Neuronal stem cell (in vitro differentiated cells): ENCODE measurements at regions not wholly inside any gene's neighbourhood (a gene's known extent, or its start where the extent isn't known, plus 50 kb on each side); places are given as distances from the start of the nearest gene placed in this dataset.
"Not testable (repeated sequence)": the region's sequence is repeated elsewhere in the genome, so short reads cannot be mapped to it uniquely, and the experiment has no call there.

Source experiments
- DNase-seq: peaks from one replicate; pipeline ENCODE4 v3.0.0-alpha.2; 2013; ENCODE audit warnings: low spot score
- H2AFZ ChIP-seq: one replicate; pipeline ENCODE4 v1.6.1; 2013; ENCODE audit warnings: mild to moderate bottlenecking, low read length, inconsistent platforms
- H2AK5ac ChIP-seq: 2 replicates; pipeline ENCODE4 v1.6.1; 2013; ENCODE audit warnings: low read depth, mild to moderate bottlenecking, inconsistent platforms, low read length, moderate library complexity, mixed read lengths
- H2BK120ac ChIP-seq: 2 replicates; pipeline ENCODE4 v1.6.1; 2013; ENCODE audit warnings: low read depth, mild to moderate bottlenecking, inconsistent platforms, low read length, moderate library complexity, mixed read lengths
- H2BK12ac ChIP-seq: one replicate; pipeline ENCODE4 v1.6.1; 2013; ENCODE audit warnings: low read length, inconsistent platforms
- H2BK15ac ChIP-seq: 2 replicates; pipeline ENCODE4 v1.6.1; 2013; ENCODE audit warnings: mild to moderate bottlenecking, low read length, inconsistent platforms, mixed read lengths
- H2BK5ac ChIP-seq: one replicate; pipeline ENCODE4 v1.6.1; 2013; ENCODE audit warnings: inconsistent platforms, mild to moderate bottlenecking, low read length, moderate library complexity
- H3K14ac ChIP-seq: one replicate; pipeline ENCODE4 v1.6.1; 2013; ENCODE audit warnings: low read length, inconsistent platforms
- H3K18ac ChIP-seq: 2 replicates; pipeline ENCODE4 v1.6.1; 2013; ENCODE audit warnings: low read length, inconsistent platforms
- H3K23ac ChIP-seq: 2 replicates; pipeline ENCODE4 v1.6.1; 2013; ENCODE audit warnings: low read depth, mild to moderate bottlenecking, mixed read lengths, low read length, inconsistent platforms; ENCODE audit not compliant: poor library complexity
- H3K27ac ChIP-seq: replicated peaks from 3 replicates; pipeline ENCODE4 v1.5.1; 2013; ENCODE audit warnings: low read length, inconsistent platforms
- H3K27me3 ChIP-seq, 3 experiments: 2 replicates each; pipeline ENCODE4 v1.6.1; 2013; ENCODE audit warnings: low read length in 3 of 3, mild to moderate bottlenecking in 2 of 3, inconsistent platforms in 1 of 3, low read depth in 1 of 3, mixed read lengths in 1 of 3, moderate library complexity in 1 of 3; ENCODE audit not compliant: control insufficient read depth in 3 of 3, insufficient read depth in 3 of 3
- H3K36me3 ChIP-seq, 2 donors: replicated peaks in 1 of 2; 2 replicates each; pipeline ENCODE4 v1.6.1; 2013; ENCODE audit warnings: low read length in 2 of 2; ENCODE audit not compliant: control insufficient read depth in 2 of 2, insufficient read depth in 2 of 2
- H3K4ac ChIP-seq: 2 replicates; pipeline ENCODE4 v1.6.1; 2013; ENCODE audit warnings: inconsistent platforms, mild to moderate bottlenecking, low read length, moderate library complexity
- H3K4me1 ChIP-seq, 2 donors: 1 replicate in 1 of 2; 2 replicates in 1 of 2; pipeline ENCODE4 v1.6.1; 2013; ENCODE audit warnings: low read length in 2 of 2, low read depth in 1 of 2; ENCODE audit not compliant: control insufficient read depth in 2 of 2, insufficient read depth in 1 of 2
- H3K4me2 ChIP-seq: one replicate; pipeline ENCODE4 v1.6.1; 2013; ENCODE audit warnings: mild to moderate bottlenecking, low read length, inconsistent platforms; ENCODE audit not compliant: insufficient read depth, poor library complexity, severe bottlenecking
- H3K4me3 ChIP-seq, 2 donors: 2 replicates each; pipeline ENCODE4 v1.5.1; 2013; ENCODE audit warnings: low read length in 2 of 2, mild to moderate bottlenecking in 2 of 2, inconsistent platforms in 1 of 2, moderate library complexity in 1 of 2
- H3K79me1 ChIP-seq: one replicate; pipeline ENCODE4 v1.6.1; 2013; ENCODE audit warnings: low read depth, mild to moderate bottlenecking, inconsistent platforms, low read length, moderate library complexity
- H3K9ac ChIP-seq: one replicate; pipeline ENCODE4 v1.6.1; 2013; ENCODE audit warnings: mild to moderate bottlenecking, low read depth, low read length, inconsistent platforms; ENCODE audit not compliant: poor library complexity
- H3K9me3 ChIP-seq, 2 donors: replicated peaks in 1 of 2; 2 replicates each; pipeline versions ENCODE3 to v1.6.1; 2013; ENCODE audit warnings: low read length in 2 of 2, mild to moderate bottlenecking in 2 of 2, inconsistent platforms in 1 of 2, low read depth in 1 of 2, mixed read lengths in 1 of 2, moderate library complexity in 1 of 2; ENCODE audit not compliant: control insufficient read depth in 2 of 2, insufficient read depth in 1 of 2
- H4K8ac ChIP-seq: one replicate; pipeline ENCODE4 v1.6.1; 2013; ENCODE audit warnings: low read depth, mild to moderate bottlenecking, inconsistent platforms, low read length, moderate library complexity
- H4K91ac ChIP-seq: one replicate; pipeline ENCODE4 v1.6.1; 2013; ENCODE audit warnings: low read length, low read depth, mild to moderate bottlenecking, inconsistent platforms; ENCODE audit not compliant: poor library complexity
- WGBS, 2 donors: extraction: QIAGEN DNeasy Blood & Tissue Kit; methylation state at CpG; one replicate each; pipeline ENCODE4 v1.1.7; 2013; ENCODE audit warnings: missing lambda C conversion rate in 2 of 2, mixed read lengths in 1 of 2; ENCODE audit not compliant: insufficient read length in 2 of 2, insufficient replicate concordance in 1 of 2; ENCODE audit errors: extremely low coverage in 2 of 2; 5-methylcytosine and 5-hydroxymethylcytosine counted together

GRCh38 chr13:43970520-43971242 lies 91.0 kb downstream of the LACC1 start:
- not testable (repeated sequence) for DNase-seq, H2AFZ ChIP-seq, H3K4me1 ChIP-seq, H3K4ac ChIP-seq, H4K8ac ChIP-seq, H3K18ac ChIP-seq, H3K9ac ChIP-seq, H3K79me1 ChIP-seq, H3K23ac ChIP-seq, H3K4me3 ChIP-seq, H3K9me3 ChIP-seq, H2BK12ac ChIP-seq, H4K91ac ChIP-seq, H3K27ac ChIP-seq, H3K36me3 ChIP-seq, H2AK5ac ChIP-seq, H3K27me3 ChIP-seq, H2BK15ac ChIP-seq, H2BK120ac ChIP-seq, H3K4me2 ChIP-seq, H2BK5ac ChIP-seq, H3K14ac ChIP-seq
- WGBS, 2 donors = no CpG with 5 or more reads among the region's 36 CpGs

GRCh38 chr13:43971324-43971723 lies 91.6 kb downstream of the LACC1 start:
- H2BK12ac ChIP-seq, H3K14ac ChIP-seq, H3K4me3 ChIP-seq, H2BK120ac ChIP-seq, H3K4ac ChIP-seq, H3K9ac ChIP-seq, H2BK15ac ChIP-seq, H4K91ac ChIP-seq, H3K4me1 ChIP-seq, H3K9me3 ChIP-seq, H3K27ac ChIP-seq, H3K18ac ChIP-seq, H3K27me3 ChIP-seq, H3K23ac ChIP-seq, H3K4me2 ChIP-seq, H3K79me1 ChIP-seq, H2BK5ac ChIP-seq, H2AFZ ChIP-seq, DNase-seq, H4K8ac ChIP-seq, H3K36me3 ChIP-seq, H2AK5ac ChIP-seq: not testable (repeated sequence)
- no CpG with 5 or more reads among the region's 19 CpGs for WGBS, 2 donors

- H3K4me3 ChIP-seq = no peak overlapping the region
- H3K4me1 ChIP-seq = no peaks in the 10 kb centered on the region
- H2BK15ac ChIP-seq = no peak overlapping the region
- H3K23ac ChIP-seq = no peak overlapping the region
- peaks cover 2 to 3% of the 10 kb centered on the region in 2 donors for H3K9me3 ChIP-seq
- no peak overlapping the region for H2BK12ac ChIP-seq
- no peaks in the 10 kb centered on the region for H3K36me3 ChIP-seq
- H2BK120ac ChIP-seq = no peak overlapping the region
- no peak overlapping the region for H2AFZ ChIP-seq
- H3K27me3 ChIP-seq = no peaks in the 10 kb centered on the region
- H3K79me1 ChIP-seq = no peaks in the 10 kb centered on the region
- H4K91ac ChIP-seq = no peak overlapping the region
- no peak overlapping the region for H2AK5ac ChIP-seq
- no peak overlapping the region for H3K27ac ChIP-seq
- H3K18ac ChIP-seq = no peak overlapping the region
- no peak overlapping the region for H3K14ac ChIP-seq
- no peak overlapping the region for H3K9ac ChIP-seq
- no CpG with 5 or more reads among the region's 1 CpG for WGBS, 2 donors
- no peak overlapping the region for H2BK5ac ChIP-seq
- no peak for DNase-seq
- no peak overlapping the region for H3K4ac ChIP-seq
- H4K8ac ChIP-seq = no peak overlapping the region
- no peak overlapping the region for H3K4me2 ChIP-seq
Measured at GRCh38 chr13:43977911-43978310, 98.2 kb downstream of the LACC1 start.

- no peak overlapping the region for H3K18ac ChIP-seq
- no CpG with 5 or more reads among the region's 5 CpGs for WGBS, 2 donors
Measured at GRCh38 chr13:43978688-43979087, 99.0 kb downstream of the LACC1 start.

More at GRCh38 chr13:43978688-43979087, 99.0 kb downstream of the LACC1 start:
- no peak overlapping the region for H2BK120ac ChIP-seq
- no peak overlapping the region for H2BK15ac ChIP-seq
- H3K4me1 ChIP-seq = peaks cover 0 to 6% of the 10 kb centered on the region in 2 donors
- H4K91ac ChIP-seq = no peak overlapping the region
- no peak overlapping the region for H2BK5ac ChIP-seq
- peaks cover 2 to 3% of the 10 kb centered on the region in 2 donors for H3K9me3 ChIP-seq
- H4K8ac ChIP-seq = no peak overlapping the region
- no peak overlapping the region for H3K4me3 ChIP-seq
- no peaks in the 10 kb centered on the region for H3K27me3 ChIP-seq
- H2AFZ ChIP-seq = no peak overlapping the region
- H3K36me3 ChIP-seq = no peaks in the 10 kb centered on the region
- no peak overlapping the region for H3K4ac ChIP-seq
- H3K27ac ChIP-seq = no peak overlapping the region
- no peak overlapping the region for H3K9ac ChIP-seq
- no peak overlapping the region for H3K14ac ChIP-seq
- no peaks in the 10 kb centered on the region for H3K79me1 ChIP-seq
- H3K23ac ChIP-seq = no peak overlapping the region
- H3K4me2 ChIP-seq = no peak overlapping the region
- no peak for DNase-seq
- no peak overlapping the region for H2AK5ac ChIP-seq
- H2BK12ac ChIP-seq = no peak overlapping the region
